MG63 (cell line): ENCODE measurements at regions not wholly inside any gene's neighbourhood (a gene's known extent, or its start where the extent isn't known, plus 50 kb on each side); places are given as distances from the start of the nearest gene placed in this dataset.
"Not testable (repeated sequence)": the region's sequence is repeated elsewhere in the genome, so short reads cannot be mapped to it uniquely, and the experiment has no call there.

ENCODE experiments used
- DNase-seq: peaks from one replicate; pipeline ENCODE4 v3.0.0-alpha.2; 2020
- H3K27me3 ChIP-seq: fragments of 250-450 bp; sonication (Bioruptor Pico); 2 replicates; pipeline ENCODE4 v1.5.1; 2020; ENCODE audit warnings: mild to moderate bottlenecking, moderate library complexity
- H3K36me3 ChIP-seq: fragments of 250-450 bp; sonication (Bioruptor Pico); 2 replicates; pipeline ENCODE4 v1.5.1; 2020; ENCODE audit warnings: mild to moderate bottlenecking, moderate library complexity
- H3K4me3 ChIP-seq: fragments of 250-450 bp; sonication (Bioruptor Pico); 2 replicates; pipeline ENCODE4 v1.5.1; 2020; ENCODE audit warnings: mild to moderate bottlenecking, moderate library complexity
- H3K9me3 ChIP-seq: fragments of 250-450 bp; sonication (Bioruptor Pico); 2 replicates; pipeline ENCODE4 v1.5.1; 2020; ENCODE audit warnings: mild to moderate bottlenecking, moderate library complexity

DNA sequence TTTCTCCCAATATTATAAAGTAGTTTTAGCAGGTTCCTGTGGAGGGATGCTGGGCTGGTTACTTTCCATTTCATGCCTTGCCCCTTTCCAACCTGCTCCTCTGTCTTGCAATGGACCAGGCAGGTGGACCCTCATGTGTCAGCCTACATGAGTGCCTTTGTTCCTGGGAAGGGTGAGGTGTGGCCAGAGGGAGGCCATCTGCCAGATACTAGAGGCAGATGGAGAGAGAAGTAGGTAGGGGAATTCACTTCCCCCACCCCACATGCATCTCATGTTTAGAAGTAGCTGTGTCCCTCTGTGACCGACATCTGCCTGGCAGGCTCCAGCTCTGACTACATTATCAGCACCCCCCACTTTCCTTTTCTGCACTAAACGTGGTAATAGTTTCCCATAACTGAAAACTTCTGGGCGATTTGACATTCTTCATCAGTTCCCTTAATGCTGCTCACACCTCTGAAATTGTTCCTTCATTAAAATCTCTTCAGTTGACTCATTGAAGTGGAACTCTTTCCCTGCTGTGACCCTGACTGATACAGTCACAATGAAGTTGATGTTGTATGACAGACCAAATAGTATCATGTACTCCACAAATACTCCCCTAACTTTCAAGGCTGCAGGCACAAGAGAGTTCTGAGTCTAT is 396.3 kb upstream of the FZD8 start:
- H3K27me3 ChIP-seq = no peaks in the 10 kb centered on the region
- H3K9me3 ChIP-seq = no peaks in the 10 kb centered on the region
- H3K4me3 ChIP-seq = no peak overlapping the region
- DNase-seq = no peak
- no peaks in the 10 kb centered on the region for H3K36me3 ChIP-seq

DNA sequence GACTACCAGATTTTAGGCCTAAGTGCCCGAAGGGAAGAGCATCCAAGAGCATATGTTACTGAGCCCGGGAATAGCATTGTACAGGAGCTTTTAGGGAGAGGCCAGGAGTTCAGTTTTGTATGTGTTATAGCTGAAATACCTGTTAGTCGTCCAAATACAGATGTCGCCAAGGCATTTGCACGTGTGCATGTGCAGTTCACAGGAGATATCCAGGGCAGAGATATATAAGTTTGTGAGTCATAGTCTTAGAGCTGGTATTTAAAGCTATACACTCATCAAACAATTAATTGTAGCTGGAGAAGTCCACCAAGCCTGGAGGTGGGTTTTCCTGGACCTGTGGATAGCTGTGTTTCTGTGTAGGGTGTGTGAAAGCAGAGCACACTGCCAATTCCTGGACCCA is 394.0 kb upstream of the FZD8 start:
- no peaks in the 10 kb centered on the region for H3K36me3 ChIP-seq
- H3K9me3 ChIP-seq = no peaks in the 10 kb centered on the region
- no peaks in the 10 kb centered on the region for H3K27me3 ChIP-seq
- DNase-seq = no peak
- no peak overlapping the region for H3K4me3 ChIP-seq

DNA sequence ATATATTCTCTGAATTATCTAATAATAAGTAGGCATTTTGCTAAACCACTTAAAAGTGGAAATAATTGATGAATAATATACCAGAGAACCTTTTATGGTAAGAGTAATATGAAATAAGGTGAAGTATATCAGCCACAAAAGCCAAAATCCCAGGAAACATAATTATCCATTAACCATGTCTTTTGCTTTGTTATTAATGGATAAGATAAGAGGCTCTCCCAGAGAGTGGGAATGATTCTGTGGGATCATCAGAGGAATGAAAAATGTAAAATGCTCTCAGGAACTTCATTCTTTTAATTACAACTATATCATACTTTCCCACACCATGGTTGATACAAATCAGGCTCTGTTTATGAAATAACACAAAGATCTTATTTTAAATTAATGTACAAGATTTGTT is 391.7 kb upstream of the FZD8 start:
- Histone ChIP-seq H3K9me3 (no peaks in the 10 kb centered on the region), H3K27me3 (no peaks in the 10 kb centered on the region), H3K36me3 (no peaks in the 10 kb centered on the region), H3K4me3 (no peak overlapping the region)
- DNase-seq = no peak

DNA sequence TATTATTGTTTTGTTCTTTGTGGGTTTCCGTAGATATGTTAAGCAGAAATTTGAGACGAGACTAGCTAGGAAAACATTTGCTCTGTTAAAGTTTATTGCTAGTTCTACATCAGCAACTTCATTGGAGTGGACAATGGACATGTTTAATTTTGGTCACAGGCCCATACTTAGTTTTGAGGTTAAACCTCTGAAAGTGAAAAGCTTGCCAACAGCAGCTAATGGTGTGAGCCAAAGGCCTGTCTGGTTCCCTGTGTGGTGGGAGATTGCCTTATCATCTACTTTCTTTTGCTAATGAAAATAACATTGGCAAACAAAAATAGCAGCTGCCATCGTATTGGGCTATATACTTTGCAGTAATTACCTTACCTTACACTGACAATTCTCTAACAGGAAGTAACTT is 388.4 kb upstream of the FZD8 start:
- no peak overlapping the region for H3K4me3 ChIP-seq
- H3K36me3 ChIP-seq = no peaks in the 10 kb centered on the region
- H3K27me3 ChIP-seq = no peaks in the 10 kb centered on the region
- H3K9me3 ChIP-seq = no peaks in the 10 kb centered on the region
- DNase-seq = no peak

DNA sequence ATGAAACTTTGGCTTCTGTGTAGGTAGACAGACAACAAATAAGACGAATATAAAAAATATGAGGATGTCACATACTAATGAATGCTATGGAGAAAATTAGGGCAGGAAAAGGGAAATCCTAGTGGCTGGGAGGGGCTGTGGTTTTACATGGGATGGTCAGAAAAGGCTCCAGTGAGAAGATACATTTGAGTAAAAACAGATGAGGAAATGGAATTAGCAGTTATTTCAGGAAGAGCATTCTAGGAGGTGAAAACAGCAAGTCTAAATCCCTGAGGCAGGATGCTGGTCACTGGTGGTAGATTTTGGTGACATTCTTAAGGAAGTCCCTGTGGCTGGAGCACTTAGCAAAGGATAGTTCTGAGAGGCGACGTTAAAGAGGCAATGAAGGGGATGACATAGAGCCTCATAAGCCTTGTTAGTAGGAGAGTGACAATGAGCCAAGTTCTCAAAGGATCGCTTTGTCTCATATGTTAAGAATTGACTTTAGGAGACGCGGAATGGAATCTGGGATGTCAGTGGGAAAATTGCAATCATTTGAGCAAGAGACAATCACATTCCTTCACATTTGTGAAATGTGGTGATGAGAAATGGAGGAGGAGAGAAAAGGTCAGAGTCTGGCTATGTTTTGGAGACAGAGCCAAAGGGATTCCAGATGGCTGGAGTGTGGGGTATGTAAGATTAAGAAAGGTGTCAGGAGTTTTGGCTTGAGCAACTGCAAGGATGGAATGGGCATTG is 384.7 kb upstream of the FZD8 start:
- Histone ChIP-seq H3K4me3 (no peak overlapping the region), H3K9me3 (no peaks in the 10 kb centered on the region), H3K36me3 (no peaks in the 10 kb centered on the region), H3K27me3 (no peaks in the 10 kb centered on the region)
- DNase-seq = no peak

DNA sequence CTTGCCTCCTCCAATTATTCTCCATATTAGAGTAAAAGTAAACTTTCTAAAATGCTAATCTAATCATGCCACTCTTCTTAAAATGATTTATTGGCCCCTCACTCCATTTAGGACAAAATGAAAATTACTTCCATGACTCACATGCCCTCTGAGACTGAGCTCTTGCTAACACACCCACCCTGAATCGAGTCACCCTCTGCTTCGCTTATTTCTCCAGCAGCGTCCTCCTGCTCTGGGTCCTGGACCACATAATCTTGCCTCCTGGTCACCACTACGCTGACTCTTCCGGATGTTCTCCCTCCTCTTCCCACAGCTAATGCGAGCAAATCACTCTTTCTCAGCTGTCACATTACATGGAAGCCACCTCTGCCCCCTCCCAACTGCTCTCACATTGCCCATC is 384.0 kb upstream of the FZD8 start:
- no peak for DNase-seq
- no peaks in the 10 kb centered on the region for H3K27me3 ChIP-seq
- no peaks in the 10 kb centered on the region for H3K9me3 ChIP-seq
- no peaks in the 10 kb centered on the region for H3K36me3 ChIP-seq
- no peak overlapping the region for H3K4me3 ChIP-seq

DNA sequence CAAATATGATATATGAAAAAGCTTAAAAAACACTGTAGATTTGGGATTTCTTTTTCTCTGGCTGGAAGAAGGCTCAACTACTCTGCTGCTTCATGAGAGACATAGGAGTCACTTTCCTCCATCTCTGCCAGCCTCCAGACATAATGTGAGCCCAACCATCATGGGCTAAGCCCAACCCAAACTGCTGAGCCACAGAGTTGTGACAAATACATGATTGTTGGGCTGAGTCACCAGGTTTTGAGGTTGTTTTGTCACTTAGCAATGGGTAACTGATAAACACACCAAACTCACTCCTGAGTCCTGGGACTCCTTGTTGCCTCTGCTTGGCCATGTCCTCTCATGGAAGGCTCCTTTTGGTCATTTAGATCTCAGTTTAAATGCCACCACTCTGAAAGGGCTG is 381.8 kb upstream of the FZD8 start:
- Histone ChIP-seq H3K36me3 (no peaks in the 10 kb centered on the region), H3K4me3 (no peak overlapping the region), H3K27me3 (no peaks in the 10 kb centered on the region), H3K9me3 (no peaks in the 10 kb centered on the region)
- DNase-seq = peak; percentile 46

DNA sequence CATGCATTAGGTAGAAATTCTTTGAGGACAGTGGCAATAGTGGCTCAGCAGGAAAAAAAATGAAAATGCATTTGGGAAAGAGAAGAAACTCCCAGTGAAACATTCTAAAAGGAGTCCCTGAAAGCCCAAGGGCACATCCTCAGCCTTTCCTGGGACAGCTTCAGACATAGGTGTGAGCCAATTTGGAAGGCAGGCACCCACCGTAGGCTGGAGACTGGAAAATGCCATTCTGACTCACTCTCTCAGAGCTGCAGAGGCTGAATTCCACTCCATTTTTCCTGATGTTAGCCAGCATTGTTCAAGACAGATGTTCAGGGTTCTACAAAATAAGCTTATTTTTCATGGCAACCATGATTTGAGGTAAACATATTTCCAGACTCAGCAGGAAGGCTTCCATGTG is 379.0 kb upstream of the FZD8 start:
- DNase-seq = no peak
- Histone ChIP-seq H3K9me3 (no peaks in the 10 kb centered on the region), H3K36me3 (no peaks in the 10 kb centered on the region), H3K27me3 (no peaks in the 10 kb centered on the region), H3K4me3 (no peak overlapping the region)

DNA sequence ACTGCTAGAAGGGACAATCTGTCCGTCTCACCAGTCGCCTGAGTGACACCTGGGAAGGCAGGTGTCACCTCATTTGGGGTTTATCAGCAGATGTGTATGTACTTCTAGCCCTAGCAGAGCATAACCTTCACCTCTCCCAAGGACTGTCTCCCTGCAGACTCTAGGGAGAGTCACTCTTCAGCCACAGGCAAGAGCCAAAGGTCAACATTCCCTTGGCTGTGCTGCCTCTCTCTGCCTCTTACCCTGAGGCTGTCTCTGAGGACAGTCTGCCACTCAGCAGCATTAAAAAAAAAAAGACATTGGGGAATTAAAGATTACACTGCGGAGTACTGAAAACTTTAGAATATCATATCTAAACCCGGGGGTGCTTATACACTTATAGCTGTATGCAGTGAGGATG is 377.7 kb upstream of the FZD8 start:
- Histone ChIP-seq H3K27me3 (no peaks in the 10 kb centered on the region), H3K4me3 (no peak overlapping the region), H3K9me3 (no peaks in the 10 kb centered on the region), H3K36me3 (no peaks in the 10 kb centered on the region)
- no peak for DNase-seq

DNA sequence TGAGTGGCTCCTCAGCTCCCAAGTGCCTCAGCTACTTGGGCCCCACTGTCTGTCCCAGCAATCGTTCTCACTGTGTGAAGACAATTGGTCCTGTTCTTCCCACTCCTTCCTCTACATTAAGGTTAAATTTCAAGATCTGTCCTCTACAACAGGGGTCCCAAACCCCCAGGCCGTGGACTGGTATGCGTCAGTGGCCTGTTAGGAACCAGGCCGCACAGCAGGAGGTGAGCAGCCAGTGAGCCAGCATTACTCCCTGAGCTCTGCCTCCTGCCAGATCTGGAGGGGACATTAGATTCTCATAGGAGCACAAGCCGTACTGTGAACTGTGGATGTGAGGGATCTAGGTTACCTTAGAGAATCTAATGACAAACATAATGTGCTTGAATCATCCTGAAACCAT is 376.9 kb upstream of the FZD8 start:
- H3K9me3 ChIP-seq = no peaks in the 10 kb centered on the region
- H3K27me3 ChIP-seq = no peaks in the 10 kb centered on the region
- no peak overlapping the region for H3K4me3 ChIP-seq
- H3K36me3 ChIP-seq = no peaks in the 10 kb centered on the region
- no peak for DNase-seq

DNA sequence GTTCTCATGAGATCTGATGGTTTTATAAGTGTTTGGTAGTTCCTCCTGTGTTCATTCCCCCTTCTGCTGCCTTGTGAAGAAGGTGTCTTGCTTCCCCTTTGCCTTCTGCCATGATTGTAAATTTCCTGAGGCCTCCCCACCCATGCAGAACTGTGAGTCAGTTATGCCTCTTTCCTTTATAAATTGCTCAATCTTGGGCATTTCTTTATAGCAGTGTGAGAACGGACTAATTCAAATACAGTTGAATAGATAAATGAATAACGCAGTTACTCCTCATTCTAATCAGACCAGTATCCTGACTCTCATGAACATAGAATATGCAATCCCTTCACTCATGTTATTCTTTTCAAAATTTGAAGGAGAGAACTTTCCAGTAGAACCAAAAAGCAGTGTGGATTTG is 375.0 kb upstream of the FZD8 start:
- Histone ChIP-seq H3K27me3 (no peaks in the 10 kb centered on the region), H3K4me3 (no peak overlapping the region), H3K36me3 (no peaks in the 10 kb centered on the region), H3K9me3 (no peaks in the 10 kb centered on the region)
- no peak for DNase-seq

DNA sequence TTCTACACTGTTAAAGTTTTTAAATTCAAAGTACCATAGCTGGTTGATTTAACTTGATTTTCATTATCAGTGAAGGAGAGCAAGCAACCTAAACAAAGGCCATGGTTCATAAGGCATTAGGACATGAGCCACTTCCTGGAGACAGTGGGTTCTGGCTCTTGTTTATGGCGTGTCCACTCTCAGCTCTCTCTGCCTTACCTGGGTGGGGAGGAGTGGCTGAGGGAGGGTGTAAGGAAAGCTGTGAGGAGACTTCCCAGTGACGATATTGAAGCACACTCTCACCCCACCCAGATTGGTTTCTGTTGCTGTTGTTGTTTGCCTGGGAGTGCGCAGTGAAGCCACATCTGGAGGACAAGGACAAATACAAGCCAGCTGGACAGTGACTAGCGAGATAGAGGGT is 365.3 kb upstream of the FZD8 start:
- Histone ChIP-seq H3K4me3 (no peak overlapping the region), H3K9me3 (no peaks in the 10 kb centered on the region), H3K36me3 (no peaks in the 10 kb centered on the region), H3K27me3 (no peaks in the 10 kb centered on the region)
- no peak for DNase-seq

DNA sequence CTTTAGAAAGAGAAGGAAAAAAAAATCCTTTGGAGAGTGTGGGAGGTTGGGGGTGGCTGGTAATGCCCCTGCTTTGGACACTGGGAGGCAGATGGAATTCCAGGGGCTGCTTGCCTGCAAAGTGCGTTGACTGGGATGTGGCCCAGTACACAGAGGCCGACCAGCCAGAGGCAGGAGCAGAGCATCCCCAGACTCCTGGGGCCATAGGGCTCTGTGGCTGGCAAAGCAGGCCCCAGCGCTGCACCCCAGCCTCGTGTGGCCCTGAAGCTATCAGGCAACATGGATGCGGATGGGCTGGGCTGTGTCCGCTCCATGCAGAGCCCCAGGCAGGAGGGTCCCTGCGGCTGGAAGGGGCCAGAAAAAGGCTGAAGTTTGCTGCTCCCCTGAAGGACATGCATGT is 361.6 kb upstream of the FZD8 start:
- no peaks in the 10 kb centered on the region for H3K9me3 ChIP-seq
- DNase-seq = no peak
- no peak overlapping the region for H3K4me3 ChIP-seq
- no peaks in the 10 kb centered on the region for H3K36me3 ChIP-seq
- H3K27me3 ChIP-seq = no peaks in the 10 kb centered on the region

DNA sequence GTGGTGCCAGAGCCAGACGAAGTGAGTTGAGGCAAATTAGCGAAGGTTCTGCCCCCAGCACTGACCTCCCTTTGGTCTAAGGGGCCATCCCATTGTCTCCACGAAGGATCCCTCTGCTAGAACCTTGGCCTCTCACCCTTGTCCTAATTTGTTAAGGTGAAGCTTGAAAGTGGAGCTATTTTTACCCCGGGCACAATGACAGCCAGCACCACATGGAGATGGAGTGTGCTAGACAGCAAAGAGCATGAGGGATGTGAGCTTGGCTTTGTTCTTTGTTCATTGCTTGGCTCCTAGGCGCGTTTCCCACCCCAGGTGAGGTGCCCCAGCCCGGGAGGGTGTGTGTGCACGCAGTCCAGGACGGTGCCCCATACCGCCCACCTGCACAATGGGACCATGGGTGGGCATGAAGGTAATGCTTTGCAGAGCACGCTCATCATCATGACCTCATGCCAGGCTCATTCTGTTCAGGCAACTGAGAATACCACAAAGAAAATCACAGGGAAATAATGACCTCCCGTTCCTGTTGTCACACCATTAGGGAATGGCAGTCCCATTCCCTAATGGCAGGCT is 361.0 kb upstream of the FZD8 start:
- Histone ChIP-seq H3K27me3 (no peaks in the 10 kb centered on the region), H3K9me3 (no peaks in the 10 kb centered on the region), H3K36me3 (no peaks in the 10 kb centered on the region), H3K4me3 (no peak overlapping the region)
- DNase-seq = no peak

DNA sequence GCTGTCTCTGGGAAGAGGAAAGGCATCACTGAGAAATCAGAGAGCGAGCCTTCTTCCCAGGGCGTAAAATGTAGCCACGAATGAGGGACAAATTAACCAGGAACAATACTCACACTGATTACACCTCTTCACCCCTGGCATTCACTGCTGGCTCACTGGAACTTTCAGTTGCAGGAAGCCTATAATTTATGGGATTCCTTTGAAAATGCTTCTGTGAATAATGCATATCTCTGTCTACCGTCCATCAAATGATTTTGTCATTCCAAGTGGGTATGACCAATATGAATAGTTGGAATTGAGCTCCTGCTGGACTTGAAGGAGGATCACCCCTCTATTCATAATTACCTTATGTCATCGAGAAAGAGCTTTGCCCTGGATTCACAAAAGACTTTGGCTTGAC is 360.3 kb upstream of the FZD8 start:
- Histone ChIP-seq H3K4me3 (no peak overlapping the region), H3K36me3 (no peaks in the 10 kb centered on the region), H3K27me3 (no peaks in the 10 kb centered on the region), H3K9me3 (no peaks in the 10 kb centered on the region)
- DNase-seq = no peak

DNA sequence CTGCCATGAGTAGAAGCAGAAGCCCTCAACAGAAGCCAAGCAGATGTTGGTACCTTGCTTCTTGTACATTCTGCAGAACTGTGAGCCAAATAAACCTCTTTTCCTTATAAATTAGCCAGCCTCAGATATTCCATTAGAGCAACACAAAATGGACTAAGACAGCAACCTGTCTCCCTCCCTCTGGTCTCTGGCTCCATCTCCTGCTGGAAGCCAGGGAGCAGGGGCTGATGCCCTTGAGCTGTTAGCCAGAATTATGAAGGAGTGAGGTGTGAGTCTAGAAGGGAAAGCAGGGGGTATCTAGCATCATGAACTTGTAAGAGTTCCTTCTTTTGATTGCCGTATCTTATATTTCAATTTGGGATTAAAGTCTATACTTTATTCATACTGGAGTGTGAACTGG is 358.7 kb upstream of the FZD8 start:
- DNase-seq, H3K27me3 ChIP-seq, H3K36me3 ChIP-seq, H3K4me3 ChIP-seq, H3K9me3 ChIP-seq: not testable (repeated sequence)

DNA sequence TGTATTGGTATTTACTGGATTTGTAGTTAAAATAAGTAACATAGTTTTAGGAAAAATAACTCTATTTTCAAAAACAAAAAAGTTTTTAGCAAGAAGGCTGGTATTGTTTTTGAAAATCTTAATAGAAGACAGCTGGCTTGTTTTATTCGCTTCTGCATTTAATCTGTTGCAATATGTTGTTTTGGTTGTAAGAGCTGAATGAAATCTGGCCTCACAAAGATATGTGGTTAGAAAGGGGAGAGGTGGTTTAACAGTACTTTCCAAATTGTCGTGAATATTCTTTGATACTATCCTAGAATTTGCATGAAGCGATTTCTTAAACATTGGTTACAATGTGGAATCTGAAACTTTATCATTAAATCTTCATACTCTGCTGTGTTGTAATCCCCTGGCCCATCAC is 355.9 kb upstream of the FZD8 start:
- no peaks in the 10 kb centered on the region for H3K9me3 ChIP-seq
- DNase-seq = no peak
- H3K36me3 ChIP-seq = no peaks in the 10 kb centered on the region
- no peaks in the 10 kb centered on the region for H3K27me3 ChIP-seq
- no peak overlapping the region for H3K4me3 ChIP-seq

DNA sequence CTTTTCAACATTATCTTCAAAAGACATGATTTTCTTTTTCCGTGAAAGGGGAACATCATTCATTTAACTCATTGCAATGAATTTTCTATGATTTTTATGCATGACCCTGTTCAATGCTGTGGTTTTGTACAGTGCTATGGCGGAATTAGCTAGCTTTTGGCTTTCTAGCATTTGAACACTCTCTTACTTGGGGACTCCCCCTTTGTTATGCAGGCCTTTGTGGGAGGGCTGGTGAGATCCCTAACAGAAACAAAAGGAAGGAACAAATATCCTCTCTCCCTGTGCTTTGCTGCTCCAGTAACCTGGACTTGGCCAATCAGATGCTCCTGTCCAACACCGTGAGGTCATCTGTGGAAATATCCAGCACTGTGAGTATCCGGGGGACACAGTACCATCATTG is 353.4 kb upstream of the FZD8 start:
- Histone ChIP-seq H3K4me3 (no peak overlapping the region), H3K36me3 (no peaks in the 10 kb centered on the region), H3K27me3 (no peaks in the 10 kb centered on the region), H3K9me3 (no peaks in the 10 kb centered on the region)
- no peak for DNase-seq
